Muscle of leg (tissue), 3 donors: ENCODE measurements at regions not wholly inside any gene's neighbourhood (a gene's known extent, or its start where the extent isn't known, plus 50 kb on each side); places are given as distances from the start of the nearest gene placed in this dataset.

Experiments
- DNase-seq: peaks from one replicate; pipeline ENCODE4 v3.0.0; 2013
- H3K27ac ChIP-seq: one replicate; pipeline ENCODE4 v1.5.1; 2013; ENCODE audit warnings: mild to moderate bottlenecking, low read length, control low read depth
- H3K27me3 ChIP-seq: one replicate; pipeline ENCODE4 v1.6.1; 2013; ENCODE audit warnings: low read length; ENCODE audit not compliant: control insufficient read depth, insufficient read depth
- H3K36me3 ChIP-seq: one replicate; pipeline ENCODE4 v1.6.1; 2013; ENCODE audit warnings: low read length; ENCODE audit not compliant: control insufficient read depth, insufficient read depth
- H3K4me1 ChIP-seq: one replicate; pipeline ENCODE4 v1.6.1; 2013; ENCODE audit warnings: low read length; ENCODE audit not compliant: control insufficient read depth, insufficient read depth
- H3K4me3 ChIP-seq: one replicate; pipeline ENCODE4 v1.5.1; 2013; ENCODE audit warnings: low read length, control low read depth
- H3K9me3 ChIP-seq: replicated peaks from 2 replicates; pipeline ENCODE4 v1.6.1; 2013; ENCODE audit warnings: low read depth, low read length; ENCODE audit not compliant: control insufficient read depth
- WGBS: methylation state at CpG from one replicate; pipeline ENCODE4 v1.1.5; 2013; ENCODE audit warnings: missing lambda C conversion rate; ENCODE audit not compliant: insufficient coverage; 5-methylcytosine and 5-hydroxymethylcytosine counted together

DNA sequence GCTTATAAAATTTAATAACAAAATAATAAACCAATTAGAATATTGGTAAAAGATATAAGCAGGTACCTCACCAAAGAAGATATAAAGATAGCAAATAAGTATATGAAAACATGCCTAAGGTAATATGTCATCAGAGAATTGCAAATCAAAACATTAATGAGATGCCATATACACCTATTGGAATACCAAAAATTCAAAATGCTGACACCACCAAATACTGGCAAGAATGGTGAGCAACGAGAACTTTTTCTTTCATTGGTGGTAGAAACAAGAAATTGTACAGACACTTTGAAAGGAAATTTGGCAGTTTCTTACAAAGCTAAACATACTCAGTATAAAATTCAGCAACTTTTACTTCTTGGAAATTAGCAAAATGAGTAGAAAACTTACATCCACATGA is 346.9 kb upstream of the ROBO1 start:
- H3K4me3 ChIP-seq: no peak overlapping the region
- WGBS: no CpG with 5 or more reads among the region's 1 CpG
- DNase-seq: no peak
- H3K36me3 ChIP-seq: no peaks in the 10 kb centered on the region
- H3K4me1 ChIP-seq: no peaks in the 10 kb centered on the region
- no peaks in the 10 kb centered on the region for H3K9me3 ChIP-seq
- H3K27ac ChIP-seq: no peak overlapping the region
- H3K27me3 ChIP-seq: no peaks in the 10 kb centered on the region

GRCh38 chr3:80113331-80113730 is 345.5 kb upstream of the ROBO1 start:
- no peaks in the 10 kb centered on the region for H3K9me3 ChIP-seq
- H3K36me3 ChIP-seq: no peaks in the 10 kb centered on the region
- WGBS: 80% methylated on average over 1 of the region's 1 CpG
- H3K27ac ChIP-seq: no peak overlapping the region
- H3K27me3 ChIP-seq: no peaks in the 10 kb centered on the region
- no peak overlapping the region for H3K4me3 ChIP-seq
- no peak for DNase-seq
- no peaks in the 10 kb centered on the region for H3K4me1 ChIP-seq

GRCh38 chr3:80099559-80100066 is 331.8 kb upstream of the ROBO1 start:
- no peak for DNase-seq
- Histone ChIP-seq H3K4me3 (no peak overlapping the region), H3K9me3 (no peaks in the 10 kb centered on the region), H3K27me3 (no peaks in the 10 kb centered on the region), H3K27ac (no peak overlapping the region), H3K4me1 (no peaks in the 10 kb centered on the region), H3K36me3 (no peaks in the 10 kb centered on the region)
- no CpG with 5 or more reads among the region's 1 CpG for WGBS

DNA sequence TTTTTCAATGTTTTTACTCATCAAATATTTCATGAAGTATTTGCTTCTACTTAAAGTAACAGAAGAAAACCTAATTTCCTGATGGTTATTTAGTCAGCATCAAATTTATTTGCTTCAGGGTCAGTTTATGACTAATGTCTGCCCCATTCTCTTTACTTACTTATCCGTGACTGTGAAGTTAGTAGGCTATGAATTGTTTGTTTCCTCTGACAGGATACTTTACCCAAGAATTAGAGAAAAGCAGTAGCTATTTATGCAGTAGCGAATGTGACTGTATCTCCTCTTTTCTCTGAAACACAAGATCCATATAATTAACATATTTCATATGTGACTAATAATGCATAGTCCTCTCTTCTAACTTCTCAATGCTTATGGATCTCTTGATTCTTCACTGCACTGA is 329.9 kb upstream of the ROBO1 start:
- Histone ChIP-seq H3K27me3 (no peaks in the 10 kb centered on the region), H3K27ac (no peak overlapping the region), H3K4me3 (no peak overlapping the region), H3K4me1 (no peaks in the 10 kb centered on the region), H3K9me3 (no peaks in the 10 kb centered on the region), H3K36me3 (no peaks in the 10 kb centered on the region)
- WGBS: no CpG with 5 or more reads among the region's 2 CpGs
- DNase-seq: no peak

DNA sequence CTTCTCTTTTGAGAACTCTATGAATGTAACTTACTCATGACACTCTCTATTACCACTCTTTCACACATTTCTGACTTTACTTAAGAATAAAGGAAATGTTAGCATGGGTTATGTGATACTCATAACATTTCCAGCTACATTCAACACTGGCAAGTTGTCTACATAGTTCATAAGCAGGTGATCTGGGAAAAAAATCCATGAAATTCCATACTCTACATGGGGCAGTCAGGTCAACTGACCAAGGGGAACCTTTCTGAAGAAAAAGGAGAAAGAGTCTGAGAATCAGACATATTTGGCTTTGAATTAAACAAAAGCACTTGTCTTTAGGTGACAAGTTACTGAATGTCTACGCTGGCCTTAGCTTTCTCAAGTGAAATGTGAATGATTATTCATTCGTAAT is 329.1 kb upstream of the ROBO1 start:
- DNase-seq: no peak
- WGBS: no CpG with 5 or more reads among the region's 2 CpGs
- Histone ChIP-seq H3K4me3 (no peak overlapping the region), H3K27ac (no peak overlapping the region), H3K36me3 (no peaks in the 10 kb centered on the region), H3K27me3 (no peaks in the 10 kb centered on the region), H3K4me1 (no peaks in the 10 kb centered on the region), H3K9me3 (no peaks in the 10 kb centered on the region)

GRCh38 chr3:80094589-80094988 is 326.8 kb upstream of the ROBO1 start:
- H3K4me1 ChIP-seq: no peaks in the 10 kb centered on the region
- no peak overlapping the region for H3K27ac ChIP-seq
- DNase-seq: no peak
- no peaks in the 10 kb centered on the region for H3K36me3 ChIP-seq
- H3K27me3 ChIP-seq: no peaks in the 10 kb centered on the region
- no peak overlapping the region for H3K4me3 ChIP-seq
- no peaks in the 10 kb centered on the region for H3K9me3 ChIP-seq
- no CpG with 5 or more reads among the region's 1 CpG for WGBS

- Histone ChIP-seq H3K4me3 (no peak overlapping the region), H3K36me3 (no peaks in the 10 kb centered on the region), H3K4me1 (no peaks in the 10 kb centered on the region), H3K27ac (no peak overlapping the region), H3K9me3 (no peaks in the 10 kb centered on the region), H3K27me3 (no peaks in the 10 kb centered on the region)
- WGBS: no CpG with 5 or more reads among the region's 1 CpG
- no peak for DNase-seq
Observed at GRCh38 chr3:80087767-80088166, 320.0 kb upstream of the ROBO1 start.

DNA sequence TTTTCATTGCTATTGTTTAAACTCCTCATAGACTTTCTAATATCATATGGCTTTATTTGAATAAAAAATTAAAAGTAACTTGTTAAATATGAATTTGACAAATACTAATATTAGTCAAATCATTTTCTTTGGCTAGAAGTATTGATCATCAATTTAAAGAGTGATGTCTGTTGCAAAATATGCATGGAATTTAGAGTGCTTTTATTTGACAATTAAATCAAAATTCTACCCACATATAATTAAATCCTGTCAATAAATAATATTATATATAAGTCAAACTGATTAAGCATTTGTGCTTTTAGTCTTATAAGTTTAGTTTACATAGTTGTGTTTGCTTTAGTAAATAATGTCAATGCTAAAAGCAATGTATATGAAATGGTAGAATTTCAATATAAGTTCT is 318.6 kb upstream of the ROBO1 start:
- no peak for DNase-seq
- H3K9me3 ChIP-seq: no peaks in the 10 kb centered on the region
- no peaks in the 10 kb centered on the region for H3K27me3 ChIP-seq
- no peaks in the 10 kb centered on the region for H3K36me3 ChIP-seq
- H3K4me1 ChIP-seq: no peaks in the 10 kb centered on the region
- H3K4me3 ChIP-seq: no peak overlapping the region
- H3K27ac ChIP-seq: no peak overlapping the region

- Histone ChIP-seq H3K4me3 (no peak overlapping the region), H3K27me3 (no peaks in the 10 kb centered on the region), H3K36me3 (no peaks in the 10 kb centered on the region), H3K4me1 (no peaks in the 10 kb centered on the region), H3K27ac (no peak overlapping the region), H3K9me3 (no peaks in the 10 kb centered on the region)
- DNase-seq: no peak
Observed at GRCh38 chr3:80079886-80080285, 312.1 kb upstream of the ROBO1 start.

DNA sequence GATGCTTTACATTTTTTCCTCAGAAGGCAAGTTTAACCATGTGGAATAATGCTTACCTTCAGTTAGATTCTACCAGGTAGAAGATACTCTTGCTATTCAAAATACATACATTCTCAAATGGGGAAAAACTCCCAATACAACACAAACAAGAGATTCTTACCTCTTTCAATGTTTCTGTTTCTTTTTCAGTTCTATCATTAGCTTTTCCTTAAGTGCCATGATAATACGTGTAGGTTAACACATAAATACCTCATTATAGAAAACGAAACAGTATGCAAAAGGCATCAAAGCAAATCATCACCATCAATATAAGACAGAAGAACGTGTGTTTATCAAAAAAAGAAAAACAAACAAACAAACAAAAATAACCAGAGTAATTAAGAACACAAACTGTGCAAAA is 300.7 kb upstream of the ROBO1 start:
- H3K4me1 ChIP-seq: no peaks in the 10 kb centered on the region
- DNase-seq: no peak
- no peaks in the 10 kb centered on the region for H3K27me3 ChIP-seq
- H3K9me3 ChIP-seq: no peaks in the 10 kb centered on the region
- no peak overlapping the region for H3K27ac ChIP-seq
- no peaks in the 10 kb centered on the region for H3K36me3 ChIP-seq
- H3K4me3 ChIP-seq: no peak overlapping the region
- no CpG with 5 or more reads among the region's 3 CpGs for WGBS

DNA sequence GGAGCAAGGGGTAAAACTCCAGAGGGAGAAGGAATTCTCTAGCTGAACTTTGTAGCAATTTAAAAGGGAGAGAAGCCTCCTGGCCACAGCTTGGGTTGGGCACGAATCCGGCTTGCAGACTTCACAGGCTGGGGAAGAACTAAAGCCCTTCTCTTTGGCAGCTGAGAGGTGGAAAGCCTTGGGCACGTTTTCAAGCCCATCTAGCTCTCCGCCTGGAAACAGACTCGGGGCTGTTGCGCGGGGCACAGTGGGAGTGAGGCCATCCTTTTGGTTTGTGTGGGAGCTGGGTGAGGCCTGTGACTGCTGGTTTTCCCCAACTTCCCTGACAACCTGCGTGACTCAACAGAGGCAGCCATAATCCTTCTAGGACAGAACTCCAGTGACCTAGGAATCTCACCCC is 295.7 kb upstream of the ROBO1 start:
- Histone ChIP-seq H3K27ac (no peak overlapping the region), H3K4me1 (no peaks in the 10 kb centered on the region), H3K4me3 (no peak overlapping the region), H3K36me3 (no peaks in the 10 kb centered on the region), H3K9me3 (no peaks in the 10 kb centered on the region), H3K27me3 (no peaks in the 10 kb centered on the region)
- DNase-seq: no peak
- WGBS: 96% methylated on average over 3 of the region's 8 CpGs
